CD4-positive, alpha-beta T cell (primary cell): ENCODE measurements at regions not wholly inside any gene's neighbourhood (a gene's known extent, or its start where the extent isn't known, plus 50 kb on each side); places are given as distances from the start of the nearest gene placed in this dataset.

Experiments used
- ATAC-seq: fragments of 200-7000 bp; cut with Tn5 transposase; one replicate; pipeline ENCODE4 v1.10.0; 2022; ENCODE audit warnings: mild to moderate bottlenecking; ENCODE audit not compliant: poor library complexity
- CTCF ChIA-PET: fragments of 350-600 bp; sonication (Branson Sonifier 250); formaldehyde crosslinking; loops from one replicate; lab custom pipeline; 2021; ENCODE audit warnings: antibody characterized with exemption, inconsistent platforms; lab: Charles Lee
- POLR2A ChIA-PET: fragments of 350-600 bp; sonication (Branson Sonifier 250); formaldehyde crosslinking; loops from one replicate; lab custom pipeline; 2021; ENCODE audit warnings: antibody characterized with exemption, inconsistent platforms; lab: Charles Lee
- DNase-seq, 14 experiments: peaks; one replicate each; pipeline ENCODE4 v3.0.0-alpha.2; 2013 to 2020; ENCODE audit warnings: mixed read lengths in 2 of 14
- H3K27ac ChIP-seq, 2 donors: one replicate each; pipeline versions ENCODE4 v1.5.1 to v1.7.0; 2013; ENCODE audit warnings: low read length in 2 of 2, low read depth in 1 of 2, mild to moderate bottlenecking in 1 of 2
- H3K27me3 ChIP-seq, 2 experiments: 1 replicate in 1 of 2; 2 replicates in 1 of 2; pipeline versions ENCODE4 v1.6.1 to v1.7.0; 2013; ENCODE audit warnings: low read length in 2 of 2, control low read depth in 1 of 2, mild to moderate bottlenecking in 1 of 2, moderate library complexity in 1 of 2; ENCODE audit not compliant: insufficient read depth in 2 of 2, control insufficient read depth in 1 of 2
- H3K36me3 ChIP-seq: one replicate; pipeline ENCODE4 v1.6.1; 2013; ENCODE audit warnings: low read length, control low read depth; ENCODE audit not compliant: insufficient read depth
- H3K4me1 ChIP-seq: one replicate; pipeline ENCODE4 v1.6.1; 2013; ENCODE audit warnings: low read length, control low read depth; ENCODE audit not compliant: insufficient read depth
- H3K4me3 ChIP-seq: one replicate; pipeline ENCODE4 v1.5.1; 2013; ENCODE audit warnings: mild to moderate bottlenecking, low read length, moderate library complexity
- H3K9me3 ChIP-seq, 2 experiments: 1 replicate in 1 of 2; 2 replicates in 1 of 2; pipeline versions ENCODE4 v1.6.1 to v1.7.0; 2013; ENCODE audit warnings: low read length in 2 of 2, mild to moderate bottlenecking in 2 of 2, control low read depth in 1 of 2, moderate library complexity in 1 of 2; ENCODE audit not compliant: control insufficient read depth in 1 of 2, insufficient read depth in 1 of 2
- H3K27ac Mint-ChIP-seq: one replicate; pipeline ENCODE4 v1.8.0; 2020; ENCODE audit warnings: mixed read lengths
- H3K27me3 Mint-ChIP-seq: one replicate; pipeline ENCODE4 v1.8.0; 2021; ENCODE audit warnings: mixed read lengths
- H3K36me3 Mint-ChIP-seq: one replicate; pipeline ENCODE4 v1.8.0; 2021; ENCODE audit warnings: low read depth, mixed read lengths
- H3K4me1 Mint-ChIP-seq: one replicate; pipeline ENCODE4 v1.8.0; 2021; ENCODE audit warnings: low read depth, mixed read lengths
- H3K4me3 Mint-ChIP-seq: one replicate; pipeline ENCODE4 v1.8.0; 2020; ENCODE audit warnings: mild to moderate bottlenecking, mixed read lengths
- H3K9me3 Mint-ChIP-seq: one replicate; pipeline ENCODE4 v1.8.0; 2020; ENCODE audit warnings: mixed read lengths
- CTCF ChIP-seq: fragments of 200-600 bp; IDR thresholded peaks from one replicate; pipeline ENCODE4 v1.8.0; 2022; ENCODE audit warnings: antibody characterized with exemption, mild to moderate bottlenecking
- intact Hi-C, 2 experiments: fragments of 100-400 bp; cut with DNase I in 1 of 2; cut with micrococcal nuclease in 1 of 2; formaldehyde crosslinking; loops; one replicate each; pipeline versions ENCODE4 v1.15.1 to v1.9.0; 2023 to 2025; cut with DNase I, micrococcal nuclease

- Histone ChIP-seq H3K4me3 (no peak overlapping the region), H3K9me3 (no peaks in the 10 kb centered on the region), H3K36me3 (no peaks in the 10 kb centered on the region), H3K27ac (no peak overlapping the region), H3K27me3 (no peaks in the 10 kb centered on the region), H3K4me1 (no peaks in the 10 kb centered on the region)
- Mint-ChIP-seq H3K4me1 (no peaks in the 10 kb centered on the region), H3K36me3 (no peaks in the 10 kb centered on the region), H3K9me3 (peaks cover 2% of the 10 kb centered on the region), H3K27me3 (peaks cover 5% of the 10 kb centered on the region), H3K4me3 (no peak overlapping the region), H3K27ac (no peak overlapping the region)
- DNase-seq (no peak), ATAC-seq (no peak)
- TF ChIP-seq CTCF: no peak
- CTCF ChIA-PET: no interaction called here
- POLR2A ChIA-PET: no interaction called here
- intact Hi-C loops: no loop called here
These were observed 69.9 kb upstream of the PRMT6 start for GRCh38 chr1:106986603-106987002.

- no peaks in the 10 kb centered on the region for H3K27me3 ChIP-seq
- no peak overlapping the region for H3K4me3 ChIP-seq
- POLR2A ChIA-PET: no interaction called here
- Mint-ChIP-seq H3K27ac (no peak overlapping the region), H3K9me3 (peaks cover 9% of the 10 kb centered on the region), H3K4me1 (no peaks in the 10 kb centered on the region), H3K27me3 (no peaks in the 10 kb centered on the region), H3K36me3 (no peaks in the 10 kb centered on the region), H3K4me3 (no peak overlapping the region)
- DNase-seq (no peak), ATAC-seq (no peak)
- H3K36me3 ChIP-seq: no peaks in the 10 kb centered on the region
- intact Hi-C loops: no loop called here
- no peak for TF ChIP-seq CTCF
- no peaks in the 10 kb centered on the region for H3K9me3 ChIP-seq
- CTCF ChIA-PET: no interaction called here
- no peaks in the 10 kb centered on the region for H3K4me1 ChIP-seq
- no peak overlapping the region for H3K27ac ChIP-seq
These were observed 60.5 kb upstream of the PRMT6 start for GRCh38 chr1:106995970-106996369.

- H3K9me3 Mint-ChIP-seq: peaks cover 6% of the 10 kb centered on the region
- ChIA-PET POLR2A (no interaction called here), CTCF (no interaction called here)
- H3K36me3 Mint-ChIP-seq: no peaks in the 10 kb centered on the region
- intact Hi-C loops: no loop called here
- no peak overlapping the region for H3K27ac ChIP-seq
- no peaks in the 10 kb centered on the region for H3K27me3 Mint-ChIP-seq
- H3K4me1 ChIP-seq: no peaks in the 10 kb centered on the region
- no peak overlapping the region for H3K4me3 ChIP-seq
- H3K4me3 Mint-ChIP-seq: no peak overlapping the region
- no peaks in the 10 kb centered on the region for H3K27me3 ChIP-seq
- no peak for TF ChIP-seq CTCF
- H3K4me1 Mint-ChIP-seq: no peaks in the 10 kb centered on the region
- H3K27ac Mint-ChIP-seq: no peak overlapping the region
- H3K36me3 ChIP-seq: no peaks in the 10 kb centered on the region
- ATAC-seq (no peak), DNase-seq (no peak)
- no peaks in the 10 kb centered on the region for H3K9me3 ChIP-seq
These were observed 58.0 kb upstream of the PRMT6 start for GRCh38 chr1:106998431-106999002.
